ENCODE measurements at regions not wholly inside any gene's neighbourhood (a gene's known extent, or its start where the extent isn't known, plus 50 kb on each side); places are given as distances from the start of the nearest gene placed in this dataset.

DNA sequence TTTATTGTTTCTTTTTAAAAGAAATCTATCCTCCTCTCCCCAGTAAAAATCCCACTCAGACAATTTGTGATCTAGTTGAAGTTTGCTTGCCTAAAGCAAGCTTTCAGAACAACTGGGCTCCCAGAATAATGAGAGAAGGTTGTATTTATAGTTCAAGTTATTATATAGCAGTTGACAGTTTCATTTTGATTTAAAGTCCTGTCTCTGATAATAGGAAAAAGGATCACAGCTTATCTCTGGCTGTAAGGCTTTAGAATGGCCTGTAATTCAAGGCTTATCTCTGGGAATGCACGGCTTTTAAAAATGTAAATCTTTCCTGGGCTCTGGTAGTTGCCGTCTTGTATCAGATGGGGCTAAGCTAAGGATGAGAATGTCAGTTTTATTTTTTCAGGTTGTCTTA is 123.3 kb upstream of the TMTC4 start:
- TF ChIP-seq POLR2AphosphoS5 (IDR thresholded peaks at IDR 0.05; ENCODE audit: low read depth, low read length) (no peak), TAF1 (IDR thresholded peaks at IDR 0.05; ENCODE audit: borderline replicate concordance, insufficient read depth, low read length) (no peak), SIN3A (IDR thresholded peaks at IDR 0.05; ENCODE audit: borderline replicate concordance, insufficient read depth, low read length) (no peak), FOXP2 (optimal IDR thresholded peaks at IDR 0.05; ENCODE audit: borderline replicate concordance, extremely low read depth, extremely low read length, insufficient read depth) (no peak)
- TF ChIP-seq, protein P1, sequence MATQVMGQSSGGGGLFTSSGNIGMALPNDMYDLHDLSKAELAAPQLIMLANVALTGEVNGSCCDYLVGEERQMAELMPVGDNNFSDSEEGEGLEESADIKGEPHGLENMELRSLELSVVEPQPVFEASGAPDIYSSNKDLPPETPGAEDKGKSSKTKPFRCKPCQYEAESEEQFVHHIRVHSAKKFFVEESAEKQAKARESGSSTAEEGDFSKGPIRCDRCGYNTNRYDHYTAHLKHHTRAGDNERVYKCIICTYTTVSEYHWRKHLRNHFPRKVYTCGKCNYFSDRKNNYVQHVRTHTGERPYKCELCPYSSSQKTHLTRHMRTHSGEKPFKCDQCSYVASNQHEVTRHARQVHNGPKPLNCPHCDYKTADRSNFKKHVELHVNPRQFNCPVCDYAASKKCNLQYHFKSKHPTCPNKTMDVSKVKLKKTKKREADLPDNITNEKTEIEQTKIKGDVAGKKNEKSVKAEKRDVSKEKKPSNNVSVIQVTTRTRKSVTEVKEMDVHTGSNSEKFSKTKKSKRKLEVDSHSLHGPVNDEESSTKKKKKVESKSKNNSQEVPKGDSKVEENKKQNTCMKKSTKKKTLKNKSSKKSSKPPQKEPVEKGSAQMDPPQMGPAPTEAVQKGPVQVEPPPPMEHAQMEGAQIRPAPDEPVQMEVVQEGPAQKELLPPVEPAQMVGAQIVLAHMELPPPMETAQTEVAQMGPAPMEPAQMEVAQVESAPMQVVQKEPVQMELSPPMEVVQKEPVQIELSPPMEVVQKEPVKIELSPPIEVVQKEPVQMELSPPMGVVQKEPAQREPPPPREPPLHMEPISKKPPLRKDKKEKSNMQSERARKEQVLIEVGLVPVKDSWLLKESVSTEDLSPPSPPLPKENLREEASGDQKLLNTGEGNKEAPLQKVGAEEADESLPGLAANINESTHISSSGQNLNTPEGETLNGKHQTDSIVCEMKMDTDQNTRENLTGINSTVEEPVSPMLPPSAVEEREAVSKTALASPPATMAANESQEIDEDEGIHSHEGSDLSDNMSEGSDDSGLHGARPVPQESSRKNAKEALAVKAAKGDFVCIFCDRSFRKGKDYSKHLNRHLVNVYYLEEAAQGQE (IDR thresholded peaks at IDR 0.05; ENCODE audit: insufficient read depth in 1 of 2, low read depth in 2 of 2, low read length in 2 of 2) = no peak

All from PFSK-1 (cell line).